GM21528 (cell line): ENCODE measurements at regions not wholly inside any gene's neighbourhood (a gene's known extent, or its start where the extent isn't known, plus 50 kb on each side); places are given as distances from the start of the nearest gene placed in this dataset.
"Not testable (repeated sequence)": the region's sequence is repeated elsewhere in the genome, so short reads cannot be mapped to it uniquely, and the experiment has no call there.

ENCODE experiments used
- ATAC-seq: cut with Tn5 transposase; IDR thresholded peaks from one replicate; pipeline ENCODE4 v1.9.1; 2021; ENCODE audit warnings: mild to moderate bottlenecking, moderate library complexity; ENCODE audit not compliant: unreplicated experiment, low FRiP score

DNA sequence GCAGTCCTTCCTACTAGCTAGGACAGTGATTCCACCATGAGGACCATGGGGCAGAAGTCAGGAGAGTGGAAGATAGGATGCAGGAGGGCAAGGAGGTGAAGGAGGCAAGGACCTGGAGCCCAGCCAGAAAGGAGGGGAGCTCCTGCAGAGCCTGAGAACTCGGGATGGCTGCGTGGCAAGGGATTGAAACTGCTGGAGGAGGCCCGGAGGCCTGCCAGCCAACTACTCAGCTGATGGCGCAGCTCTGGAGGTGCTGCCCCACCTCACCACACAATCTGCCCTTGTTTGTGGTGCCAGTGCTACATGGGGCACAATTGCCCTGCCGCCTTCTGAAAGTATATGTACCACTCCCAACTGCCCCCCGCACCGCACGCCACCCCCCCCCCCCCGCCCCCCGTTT lies 307.3 kb upstream of the CHRNA7 start:
- ATAC-seq: not testable (repeated sequence)

DNA sequence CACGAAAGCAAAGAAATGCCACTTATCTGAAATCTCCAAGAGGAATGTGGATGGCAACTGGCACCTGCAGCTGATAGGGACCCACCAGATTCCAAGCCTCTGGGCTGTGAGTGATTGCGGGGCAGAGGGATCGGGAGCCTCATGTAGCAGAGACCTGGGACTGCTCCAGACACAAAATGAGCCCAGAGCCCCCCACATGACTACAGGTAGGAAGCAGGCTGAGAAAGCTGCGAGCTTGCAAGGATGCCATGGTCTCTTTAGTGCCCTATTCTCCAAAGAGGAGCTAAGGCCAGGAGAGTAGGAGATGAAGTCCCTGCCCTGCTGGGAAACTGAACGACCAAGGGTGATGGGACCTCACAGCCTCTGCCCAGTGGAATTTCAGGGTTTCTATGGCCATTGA lies 305.4 kb upstream of the CHRNA7 start:
- ATAC-seq: not testable (repeated sequence)

DNA sequence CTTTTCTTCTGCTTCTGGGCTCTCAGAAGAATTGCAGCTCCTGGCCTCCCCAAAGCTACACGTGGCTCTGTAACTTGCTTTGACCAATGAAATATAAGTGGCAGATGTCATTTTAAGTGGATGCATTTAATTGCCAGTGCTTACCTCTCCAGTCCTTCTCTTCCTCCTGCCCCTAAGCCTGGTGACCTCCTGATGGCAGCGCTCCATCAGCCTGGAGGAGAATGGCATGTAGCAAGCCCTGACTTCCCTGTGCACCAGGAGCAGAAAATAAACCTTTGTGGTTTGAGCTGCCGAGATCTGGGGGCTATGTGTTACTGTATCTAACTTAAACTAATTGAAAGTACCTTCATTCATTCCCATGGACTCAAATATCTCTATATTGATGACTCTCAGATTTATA lies 304.7 kb upstream of the CHRNA7 start:
- ATAC-seq: not testable (repeated sequence)

DNA sequence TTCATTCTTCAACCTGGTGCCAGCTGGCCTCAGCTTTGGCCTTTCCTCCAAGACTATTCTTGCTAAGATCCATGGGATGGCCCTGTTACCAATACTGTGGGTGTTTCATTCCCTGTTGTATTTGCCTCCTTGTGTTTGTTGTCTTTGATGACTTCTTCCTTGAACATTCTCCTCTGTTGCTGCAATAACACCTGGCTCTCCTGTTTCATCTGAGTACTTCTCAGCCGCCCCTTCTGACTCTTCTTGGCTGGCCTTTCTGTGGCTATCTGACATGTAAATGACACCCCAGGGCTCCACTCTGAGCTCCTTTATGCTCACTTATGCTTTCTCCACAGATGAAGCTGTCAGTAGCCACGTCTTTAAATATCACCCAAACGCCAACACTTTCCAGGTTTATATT lies 302.7 kb upstream of the CHRNA7 start:
- no peak for ATAC-seq

DNA sequence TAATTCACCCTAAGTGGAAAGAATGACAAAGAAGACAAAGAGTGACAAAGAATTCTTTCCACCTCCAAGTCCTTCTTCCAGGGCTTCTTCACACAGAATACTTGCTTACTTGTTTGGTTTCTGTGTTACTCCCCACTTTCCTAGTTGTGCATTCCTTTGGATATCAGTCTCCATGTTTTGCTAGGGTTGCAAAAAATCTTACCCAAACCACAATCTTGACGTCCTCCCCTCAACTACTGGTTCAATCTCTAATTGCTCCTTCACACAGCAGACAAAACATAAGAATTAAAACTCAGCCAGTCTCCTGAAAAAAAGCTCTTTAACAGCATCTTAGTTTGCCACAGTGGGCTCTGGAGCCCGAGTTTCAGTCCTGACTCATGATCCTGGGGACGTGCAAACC lies 297.6 kb upstream of the CHRNA7 start:
- ATAC-seq: no peak

DNA sequence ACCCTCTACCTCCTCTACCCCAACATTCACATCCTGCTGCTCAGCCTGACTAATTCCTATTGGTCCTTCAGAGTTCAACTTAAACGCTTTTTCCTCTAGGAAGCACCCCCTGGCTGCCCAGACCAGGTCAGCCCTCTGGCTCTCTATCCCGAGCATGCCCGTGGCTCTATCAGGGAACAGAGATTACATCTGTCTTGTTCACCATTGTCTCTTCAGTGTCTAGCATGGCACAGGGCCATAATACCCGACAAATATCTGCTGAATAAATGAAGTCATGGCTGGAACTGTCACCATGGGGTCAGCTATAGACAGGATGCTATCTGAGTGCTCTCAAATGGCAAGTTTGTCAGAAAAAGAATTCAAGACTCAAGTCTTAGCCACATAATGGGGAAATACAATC lies 296.9 kb upstream of the CHRNA7 start:
- ATAC-seq: no peak

DNA sequence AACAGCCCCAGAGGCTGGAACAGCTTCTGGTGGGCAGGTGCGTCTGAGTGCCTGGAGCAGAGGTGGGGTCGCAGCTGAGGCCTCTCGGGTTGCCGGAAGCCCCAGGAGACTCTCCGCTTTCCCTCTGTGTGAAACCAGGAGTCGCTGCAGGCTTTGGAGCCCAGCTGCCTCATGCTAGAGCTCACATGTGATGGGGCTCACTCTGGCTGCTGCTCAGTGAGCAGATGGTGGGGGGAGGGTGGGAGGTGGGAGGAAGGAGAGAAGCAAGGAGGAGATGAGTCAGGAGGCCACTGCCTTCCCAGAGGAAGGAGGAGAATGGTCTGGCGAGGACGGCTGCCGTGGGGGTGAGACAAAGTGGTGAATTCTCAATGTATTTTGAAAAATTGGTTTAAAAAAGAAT lies 290.1 kb upstream of the CHRNA7 start:
- no peak for ATAC-seq

DNA sequence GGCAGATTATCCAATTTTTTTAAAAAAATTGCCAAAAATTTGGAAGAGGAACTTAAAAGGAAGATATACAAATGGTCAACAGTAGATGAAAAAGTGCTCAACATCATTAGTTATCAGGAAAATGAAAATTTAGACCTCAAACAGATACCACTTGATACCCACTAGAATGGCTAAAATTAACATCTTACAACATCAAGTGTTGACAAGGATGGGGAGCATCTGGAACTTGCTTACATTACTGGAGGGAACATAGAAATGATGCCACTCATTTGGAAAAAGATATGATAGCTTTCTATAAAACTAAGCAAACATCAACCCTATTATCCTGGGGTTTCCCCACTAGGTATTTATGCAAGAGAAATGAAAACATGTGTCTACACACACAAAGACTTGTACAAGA lies 284.5 kb upstream of the CHRNA7 start:
- ATAC-seq: no peak

DNA sequence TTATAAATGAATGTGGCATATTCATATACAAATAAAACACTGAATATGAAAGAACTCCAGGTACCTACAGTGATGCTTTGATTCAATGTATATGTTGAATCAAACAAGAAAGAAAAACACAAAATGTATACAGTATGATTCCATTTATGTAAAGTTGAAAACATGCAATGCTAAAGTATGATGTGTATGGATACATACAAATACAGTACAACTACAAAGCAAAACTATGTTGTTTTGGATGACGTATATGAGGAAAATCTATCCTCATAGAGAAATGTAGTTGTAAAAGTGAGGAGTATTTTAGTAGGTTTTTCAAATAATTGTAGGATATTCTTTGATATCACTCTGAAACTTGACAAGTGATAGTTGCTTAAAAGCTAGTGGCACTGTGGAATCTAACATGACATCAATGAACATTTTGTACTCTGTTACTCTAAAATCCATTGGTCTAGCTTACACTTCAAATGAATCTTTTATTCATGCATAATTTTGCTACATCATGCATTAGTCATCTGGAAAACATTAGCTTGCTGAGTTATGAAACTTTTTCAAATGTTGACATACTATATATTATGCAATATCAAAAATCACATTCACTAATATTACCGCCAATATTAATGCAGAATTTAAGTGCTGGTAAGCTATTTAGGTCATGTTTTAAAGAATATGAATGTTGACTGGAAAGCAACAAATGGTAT lies 278.1 kb upstream of the CHRNA7 start:
- no peak for ATAC-seq

DNA sequence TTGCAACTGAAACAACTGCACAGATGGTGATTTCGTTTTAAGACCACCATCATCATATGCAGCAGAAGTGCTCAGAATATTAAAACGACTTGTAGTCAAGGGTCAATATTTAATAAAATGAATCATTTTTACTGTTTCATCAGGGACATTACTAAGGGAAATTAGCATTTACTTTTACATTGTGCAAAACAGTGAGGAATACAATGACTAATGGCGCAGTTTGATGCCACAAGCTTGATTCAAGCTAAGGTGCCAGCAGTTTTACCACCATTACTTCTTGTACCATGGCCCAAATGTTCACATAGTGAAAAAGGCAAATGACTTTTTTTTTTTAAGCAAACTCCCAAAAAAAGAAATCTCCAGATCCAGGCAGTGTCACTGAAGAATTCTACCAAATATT lies 277.4 kb upstream of the CHRNA7 start:
- ATAC-seq: no peak

DNA sequence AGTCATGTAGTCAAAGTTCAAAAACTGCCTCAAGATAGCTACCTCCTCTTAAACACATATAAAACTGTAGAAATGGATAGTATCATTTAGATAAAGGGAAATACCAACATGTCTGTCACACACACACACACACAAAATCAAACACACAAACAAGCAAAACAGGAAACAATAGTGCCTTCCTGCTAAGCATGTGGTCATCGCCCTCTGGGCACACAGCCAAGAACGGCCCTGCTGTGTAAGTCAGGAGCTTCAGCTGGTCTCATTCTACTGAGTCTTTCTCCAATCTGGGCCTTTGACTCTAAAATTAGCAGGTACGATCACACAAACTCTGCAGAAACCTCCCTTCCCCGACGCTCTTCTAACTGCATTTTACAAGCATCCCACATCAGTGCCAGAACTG lies 272.2 kb upstream of the CHRNA7 start:
- ATAC-seq: no peak

DNA sequence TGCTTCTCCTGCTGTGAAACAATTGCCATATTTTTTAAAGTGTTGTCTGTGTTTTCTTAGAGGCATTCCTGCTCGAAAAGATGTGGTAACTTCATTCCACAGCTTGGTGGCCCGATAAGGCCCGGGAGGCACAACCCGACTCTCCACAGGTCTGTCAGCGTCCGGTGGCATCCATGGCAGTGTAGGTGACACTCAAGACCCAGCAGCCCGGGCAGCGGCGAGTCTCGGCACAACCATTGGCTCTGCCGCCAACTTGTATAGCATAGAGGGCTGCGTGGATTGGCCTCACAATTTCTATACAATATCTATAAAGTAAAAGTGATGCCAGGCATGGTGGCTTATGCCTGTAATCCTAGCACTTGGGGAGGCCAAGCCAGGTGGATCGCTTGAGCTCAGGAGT lies 262.3 kb upstream of the CHRNA7 start:
- no peak for ATAC-seq

DNA sequence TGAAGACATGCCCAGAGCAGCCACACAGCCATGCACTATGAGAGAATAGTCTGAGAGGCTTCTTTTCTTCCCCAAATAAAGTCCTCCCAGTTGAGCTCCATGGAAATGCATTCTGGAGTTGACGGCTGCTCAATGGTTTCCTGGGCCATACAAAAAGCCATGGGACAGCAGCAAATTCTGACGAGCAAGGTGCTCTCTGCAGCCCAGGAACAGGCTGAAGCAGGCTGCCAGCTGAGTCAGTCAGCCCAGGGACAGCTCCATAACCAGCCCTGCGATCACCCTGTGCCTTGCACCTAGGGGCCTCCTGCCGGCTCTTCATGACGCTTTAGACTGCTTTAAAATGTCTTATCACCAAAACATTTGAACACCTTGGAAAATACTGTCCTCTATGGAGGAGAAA lies 256.3 kb upstream of the CHRNA7 start:
- no peak for ATAC-seq

DNA sequence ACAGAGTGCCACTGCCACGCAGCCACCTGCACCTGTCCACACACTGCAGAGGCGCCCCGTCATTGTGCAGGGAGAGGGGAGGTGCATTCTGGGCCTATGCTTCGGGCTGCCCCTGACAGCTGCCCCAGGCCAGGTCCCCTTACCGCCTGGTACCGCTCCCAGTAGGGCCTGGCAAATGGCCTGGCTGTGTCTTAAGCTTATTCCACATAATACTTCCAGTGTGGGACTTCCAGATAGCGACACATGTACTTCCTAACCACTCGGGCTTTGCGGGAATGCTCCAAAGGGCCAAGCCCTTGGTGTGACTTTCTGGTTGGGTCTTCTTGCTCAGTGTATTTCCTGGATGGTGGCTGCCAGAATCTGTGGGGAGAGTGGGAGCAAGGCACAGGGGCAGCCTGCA lies 254.3 kb upstream of the CHRNA7 start:
- ATAC-seq: no peak

DNA sequence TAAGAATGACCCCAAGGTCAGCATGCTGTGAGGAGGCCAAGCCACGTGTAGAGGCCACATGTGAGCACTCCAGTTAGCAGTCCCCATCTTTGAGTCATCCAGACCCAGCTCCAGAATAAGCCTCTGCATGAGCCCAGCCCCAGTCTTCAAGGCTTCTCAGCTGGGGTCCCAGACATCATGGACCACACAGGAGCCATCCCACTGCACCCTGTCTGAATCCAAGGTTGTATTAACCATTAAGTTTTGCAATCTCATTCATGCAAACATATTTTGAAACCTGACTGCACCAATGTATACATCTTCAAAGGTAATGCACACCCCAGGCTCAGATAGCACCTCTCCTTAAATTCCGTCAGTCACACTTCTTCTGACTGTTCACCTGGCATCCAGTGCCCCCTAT lies 249.1 kb upstream of the CHRNA7 start:
- no peak for ATAC-seq

DNA sequence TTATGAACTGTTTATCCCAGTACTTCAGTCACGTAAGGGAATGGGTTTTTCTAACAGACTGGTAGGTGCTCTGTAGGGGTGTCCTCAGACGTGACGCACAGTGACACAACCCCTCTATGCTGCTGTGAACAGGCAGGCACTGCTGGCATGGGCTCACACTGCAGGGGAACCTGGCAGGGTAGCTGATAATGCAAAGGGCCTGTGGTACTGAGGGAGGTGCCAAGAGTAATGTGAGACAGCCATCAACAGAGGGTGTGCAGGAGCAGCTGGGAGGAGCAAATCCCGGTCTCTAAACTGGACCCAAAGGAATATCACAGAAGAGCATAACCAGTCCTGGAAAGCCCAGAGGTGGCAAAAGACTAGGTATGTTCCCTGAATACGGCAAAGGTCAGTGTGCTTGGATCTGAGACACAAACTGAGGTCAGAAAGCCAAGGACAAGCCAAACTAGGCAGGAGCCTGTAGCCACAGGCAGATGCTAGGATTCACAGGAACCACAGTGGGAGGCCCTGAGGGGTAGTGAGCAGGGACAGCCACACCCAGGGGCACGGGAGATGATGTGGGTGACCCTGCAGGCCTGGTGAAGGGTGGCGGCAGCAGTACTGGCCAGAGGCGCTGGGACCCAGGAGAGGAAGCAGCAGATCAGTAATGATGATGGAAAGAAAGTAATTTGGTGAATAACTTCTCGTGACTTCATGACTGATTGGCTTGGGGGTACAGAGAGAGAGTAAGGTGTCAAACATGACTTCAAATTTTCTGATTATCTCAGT lies 248.1 kb upstream of the CHRNA7 start:
- no peak for ATAC-seq

DNA sequence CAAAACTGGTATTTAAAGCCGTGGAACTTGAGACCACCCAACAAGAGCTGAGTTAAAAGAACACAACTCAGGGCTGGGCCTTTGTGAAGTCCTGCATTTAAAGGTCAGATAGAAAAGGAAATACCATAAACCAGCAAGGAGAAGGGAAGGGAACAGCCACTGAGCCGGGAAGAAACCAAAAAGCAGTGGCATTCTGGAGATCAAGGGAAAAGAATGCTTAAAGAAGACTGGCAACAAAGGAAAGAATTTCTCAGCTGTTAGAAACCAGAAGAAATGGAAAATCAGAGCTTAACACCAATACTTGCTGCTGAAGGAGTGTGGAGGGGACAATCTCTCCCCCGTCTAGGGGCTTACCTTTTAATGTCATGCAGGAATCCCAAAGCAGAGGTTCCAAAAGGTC lies 247.4 kb upstream of the CHRNA7 start:
- no peak for ATAC-seq

DNA sequence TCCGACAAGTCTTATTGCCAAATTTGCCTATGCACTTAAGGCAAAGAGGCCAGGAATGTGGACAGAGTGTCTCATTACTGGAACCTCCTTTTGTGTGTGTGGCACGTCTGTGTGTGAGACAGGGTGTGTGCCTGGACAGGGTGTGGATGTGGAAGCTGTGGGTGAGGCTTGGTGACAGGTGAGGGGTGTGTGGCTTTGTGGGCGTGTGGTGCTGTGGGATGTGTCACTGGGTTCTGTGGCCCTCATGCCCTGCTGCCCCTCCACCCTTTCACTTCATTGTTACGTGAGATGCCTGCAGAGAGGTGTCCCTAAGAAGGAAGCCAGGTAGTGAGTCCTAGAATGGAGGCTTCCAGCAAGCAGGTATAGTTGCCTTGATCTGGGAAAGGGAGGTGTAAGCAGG lies 244.0 kb upstream of the CHRNA7 start:
- ATAC-seq: no peak

DNA sequence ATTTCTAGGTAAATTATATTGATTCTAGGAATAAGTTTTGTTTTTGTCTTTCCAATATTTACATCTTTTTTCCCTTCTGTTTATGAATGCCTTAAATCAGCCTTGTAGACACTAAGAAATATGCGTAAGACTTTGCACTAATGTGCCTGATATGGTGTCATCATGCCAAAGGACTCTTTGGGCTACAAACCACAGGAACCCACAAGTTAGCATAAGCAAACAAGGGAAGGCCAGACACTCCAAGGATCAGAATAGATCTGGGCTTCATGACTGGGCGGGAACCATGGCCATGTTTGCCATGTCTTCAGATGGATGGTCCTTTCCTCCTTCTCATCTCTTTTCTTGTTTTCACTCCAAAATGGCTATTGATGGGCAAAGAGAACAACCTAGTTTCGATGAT lies 242.2 kb upstream of the CHRNA7 start:
- ATAC-seq: no peak

DNA sequence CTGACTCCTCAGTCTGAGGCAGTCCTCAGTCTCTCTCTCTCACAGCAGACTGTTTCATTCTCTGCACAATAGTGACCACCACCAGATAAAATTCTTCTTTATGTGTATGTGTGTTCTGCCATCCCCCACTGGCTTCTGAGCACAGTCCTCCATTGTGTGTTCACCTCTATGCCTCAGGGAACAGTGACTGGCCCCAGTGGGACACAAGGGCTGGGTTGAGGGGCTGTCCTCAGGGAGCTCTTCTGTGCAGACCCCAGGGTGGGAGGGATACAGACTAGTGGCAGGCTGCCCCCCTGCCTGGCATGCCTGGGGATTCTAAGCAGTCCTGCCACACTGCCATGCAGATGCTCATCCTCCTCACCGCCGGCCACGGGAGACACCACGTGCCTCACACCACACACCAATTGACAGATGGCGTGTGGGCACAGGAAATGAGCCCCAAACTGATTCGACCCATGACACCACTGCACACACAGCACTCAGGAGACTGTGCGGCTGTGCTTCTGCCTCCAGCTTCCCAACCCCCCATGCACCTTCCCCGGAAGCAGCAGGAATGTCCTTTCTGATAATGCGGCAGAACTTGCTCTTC lies 237.6 kb upstream of the CHRNA7 start:
- ATAC-seq: no peak

DNA sequence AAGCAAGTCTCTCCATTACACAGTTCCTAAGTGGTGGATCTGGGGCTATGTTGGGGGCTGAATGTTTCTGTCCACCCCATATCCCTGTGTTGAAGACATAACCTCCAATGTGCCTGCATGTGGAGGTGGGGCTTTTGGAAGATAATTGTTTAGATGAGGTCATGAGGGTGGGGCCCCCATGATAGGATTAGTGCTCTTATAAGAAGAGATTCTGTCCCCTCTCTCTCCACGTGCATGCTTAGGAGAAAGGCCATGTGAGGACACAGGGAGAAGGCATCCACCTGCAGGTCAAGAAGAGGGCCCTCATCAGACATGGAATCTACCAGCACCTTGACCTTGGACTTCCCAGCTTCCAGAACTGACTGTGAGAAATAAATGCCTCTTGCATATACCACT lies 231.0 kb upstream of the CHRNA7 start:
- ATAC-seq: no peak

DNA sequence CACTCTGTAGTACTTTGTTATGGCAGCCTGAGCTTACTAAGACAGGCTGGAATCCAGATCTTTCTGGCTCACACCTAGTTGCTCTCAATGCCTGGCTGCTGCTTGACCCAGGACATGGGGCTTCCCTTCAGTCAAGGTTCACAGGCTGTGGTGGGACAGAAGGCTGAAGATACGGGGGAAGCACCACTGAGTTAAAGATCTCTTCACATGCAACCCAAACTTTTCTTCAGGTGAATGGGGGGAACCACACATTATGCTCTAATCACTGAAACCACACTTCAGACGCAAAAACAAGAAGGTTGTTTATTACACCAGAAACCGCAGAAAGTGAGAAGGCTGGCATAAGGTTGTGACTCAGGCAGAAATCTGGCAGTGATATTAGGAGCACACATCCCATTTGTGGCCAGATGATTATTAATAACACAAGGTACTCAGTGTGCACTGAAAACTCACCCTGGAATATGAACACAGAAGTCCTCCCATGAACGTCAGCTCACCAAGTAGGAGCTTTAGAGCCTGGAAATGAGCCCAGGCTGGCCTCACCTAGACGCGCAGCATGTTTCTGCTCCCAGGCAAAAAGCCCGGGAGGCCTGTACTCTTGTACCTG lies 230.5 kb upstream of the CHRNA7 start:
- no peak for ATAC-seq
